ENCODE measurements at regions not wholly inside any gene's neighbourhood (a gene's known extent, or its start where the extent isn't known, plus 50 kb on each side); places are given as distances from the start of the nearest gene placed in this dataset.
"Not testable (repeated sequence)": the region's sequence is repeated elsewhere in the genome, so short reads cannot be mapped to it uniquely, and the experiment has no call there.

- not testable (repeated sequence) for DNase-seq
These were observed 70.2 kb downstream of the ZNF726 start for GRCh38 chr19:23984911-23985310.

GRCh38 chr19:23986623-23987022, 71.9 kb downstream of the ZNF726 start:
- no peak for DNase-seq

- peak; percentile 29 for DNase-seq
These were observed 76.5 kb downstream of the ZNF726 start for GRCh38 chr19:23991170-23991569.

GRCh38 chr19:23992348-23992747, 77.7 kb downstream of the ZNF726 start:
- no peak for DNase-seq

GRCh38 chr19:23993440-23993839, 78.8 kb downstream of the ZNF726 start:
- DNase-seq = no peak

GRCh38 chr19:23996549-23996948, 81.9 kb downstream of the ZNF726 start:
- peak; percentile 20 for DNase-seq

GRCh38 chr19:23998568-23998967, 83.9 kb downstream of the ZNF726 start:
- DNase-seq = no peak

- DNase-seq = no peak
These were observed 85.3 kb downstream of the ZNF726 start for GRCh38 chr19:23999821-24000610.

GRCh38 chr19:24000656-24001055, 86.0 kb downstream of the ZNF726 start:
- no peak for DNase-seq

GRCh38 chr19:24002256-24002945, 84.6 kb upstream of the ZNF254 start:
- no peak for DNase-seq

- no peak for DNase-seq
These were observed 83.5 kb upstream of the ZNF254 start for GRCh38 chr19:24003537-24003936.

GRCh38 chr19:24004166-24004565, 82.8 kb upstream of the ZNF254 start:
- DNase-seq = no peak

- no peak for DNase-seq
These were observed 56.9 kb upstream of the ZNF254 start for GRCh38 chr19:24029941-24030636.

- DNase-seq = no peak
These were observed 54.3 kb upstream of the ZNF254 start for GRCh38 chr19:24032651-24033050.

GRCh38 chr19:24033301-24033962, 53.6 kb upstream of the ZNF254 start:
- DNase-seq = peak; percentile 93

GRCh38 chr19:24033963-24034342, 53.0 kb upstream of the ZNF254 start:
- DNase-seq = peak; percentile 58

GRCh38 chr19:24035261-24035880, 51.6 kb upstream of the ZNF254 start:
- DNase-seq = not testable (repeated sequence)

All from hematopoietic multipotent progenitor cell treated with erythropoietin and hydrocortisone succinate and interleukin-3 and kit ligand, for 8 days (in vitro differentiated cells).